ENCODE measurements at regions not wholly inside any gene's neighbourhood (a gene's known extent, or its start where the extent isn't known, plus 50 kb on each side); places are given as distances from the start of the nearest gene placed in this dataset.

DNA sequence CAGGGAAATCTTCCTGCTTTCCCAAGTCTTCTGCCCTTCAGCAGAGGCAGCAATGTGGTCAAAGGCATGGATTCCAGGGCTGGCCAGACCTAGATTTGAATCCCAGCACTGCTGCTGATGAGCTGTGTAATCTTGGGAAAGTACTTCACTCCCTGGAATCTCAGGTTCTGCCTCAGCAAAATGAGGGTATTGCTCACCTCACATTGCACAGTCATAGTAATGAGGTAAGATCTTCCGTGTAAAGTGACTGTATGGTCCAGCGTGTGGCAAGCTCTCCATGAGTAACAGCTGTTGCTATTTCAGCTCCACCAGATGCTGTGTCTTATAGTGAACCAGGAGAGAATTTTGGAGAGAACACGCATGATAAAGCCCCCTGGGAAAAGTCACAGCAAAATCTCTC is 56.1 kb upstream of the F3 start:
- H3K27me3 ChIP-seq (ENCODE audit: insufficient read depth, low read length), result no peaks in the 10 kb centered on the region
- H3K4me3 ChIP-seq (ENCODE audit: low read length), result no peak overlapping the region
- no peaks in the 10 kb centered on the region for H3K9me3 ChIP-seq (ENCODE audit: insufficient read depth, low read depth, low read length)
- H3K4me1 ChIP-seq (ENCODE audit: insufficient read depth, low read length), result peaks cover 11% of the 10 kb centered on the region; the same call in 1 of the 2 replicates
- H3K27ac ChIP-seq (ENCODE audit: low read length), result no peak overlapping the region
- H3K9ac ChIP-seq (ENCODE audit: low read depth, low read length), result no peak overlapping the region
- no peaks in the 10 kb centered on the region for H3K36me3 ChIP-seq (ENCODE audit: insufficient read depth, low read depth, low read length)

DNA sequence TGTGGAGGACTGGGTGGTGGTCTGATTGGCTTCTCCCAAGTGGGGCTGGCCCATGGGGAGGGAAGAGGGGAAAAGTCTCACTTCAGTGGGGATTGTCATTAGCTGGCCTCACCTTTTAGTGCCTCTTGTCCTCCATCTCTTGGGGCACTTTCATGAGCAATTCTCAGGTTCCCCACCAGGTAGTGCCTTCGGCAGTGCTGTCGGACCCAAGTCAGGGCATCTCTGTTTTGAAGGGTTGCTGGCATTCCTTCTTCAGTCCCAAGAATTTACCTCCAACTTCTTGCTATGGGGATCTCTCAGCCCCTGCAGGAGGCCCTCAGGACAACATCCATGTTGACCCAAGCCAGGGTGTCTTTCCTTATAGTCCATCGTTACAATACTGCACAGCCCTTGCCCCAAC is 54.7 kb upstream of the F3 start:
- Histone ChIP-seq H3K4me3 (ENCODE audit: low read length) (no peak overlapping the region), H3K36me3 (ENCODE audit: insufficient read depth, low read depth, low read length) (no peaks in the 10 kb centered on the region), H3K4me1 (ENCODE audit: insufficient read depth, low read length) (peaks cover 11% of the 10 kb centered on the region; the same call in 1 of the 2 replicates), H3K9ac (ENCODE audit: low read depth, low read length) (no peak overlapping the region), H3K27me3 (ENCODE audit: insufficient read depth, low read length) (no peaks in the 10 kb centered on the region), H3K27ac (ENCODE audit: low read length) (no peak overlapping the region), H3K9me3 (ENCODE audit: insufficient read depth, low read depth, low read length) (no peaks in the 10 kb centered on the region)

DNA sequence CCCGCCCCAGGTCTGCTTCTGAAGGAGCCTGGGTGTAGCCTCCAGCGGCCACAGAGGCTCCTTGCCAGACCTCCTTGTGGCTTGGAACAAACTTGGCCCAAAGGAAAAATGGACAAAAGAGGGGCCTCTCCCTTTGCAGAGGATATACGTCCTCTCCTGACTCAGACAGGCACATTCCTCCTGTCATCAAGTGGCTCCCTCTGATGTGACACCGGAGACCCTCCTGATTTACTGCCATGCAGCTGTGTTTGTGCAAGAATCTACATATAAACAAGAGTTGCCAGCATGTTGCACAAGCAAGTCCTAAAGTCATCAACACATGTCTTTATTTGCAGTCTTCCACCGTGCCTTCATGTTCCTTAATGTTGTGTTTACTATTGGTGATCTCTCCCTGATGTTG is 54.1 kb upstream of the F3 start:
- Histone ChIP-seq H3K27ac (ENCODE audit: low read length) (no peak overlapping the region), H3K4me3 (ENCODE audit: low read length) (no peak overlapping the region), H3K9ac (ENCODE audit: low read depth, low read length) (no peak overlapping the region), H3K9me3 (ENCODE audit: insufficient read depth, low read depth, low read length) (no peaks in the 10 kb centered on the region), H3K36me3 (ENCODE audit: insufficient read depth, low read depth, low read length) (no peaks in the 10 kb centered on the region), H3K27me3 (ENCODE audit: insufficient read depth, low read length) (no peaks in the 10 kb centered on the region), H3K4me1 (ENCODE audit: insufficient read depth, low read length) (peaks cover 11% of the 10 kb centered on the region; the same call in 1 of the 2 replicates)

DNA sequence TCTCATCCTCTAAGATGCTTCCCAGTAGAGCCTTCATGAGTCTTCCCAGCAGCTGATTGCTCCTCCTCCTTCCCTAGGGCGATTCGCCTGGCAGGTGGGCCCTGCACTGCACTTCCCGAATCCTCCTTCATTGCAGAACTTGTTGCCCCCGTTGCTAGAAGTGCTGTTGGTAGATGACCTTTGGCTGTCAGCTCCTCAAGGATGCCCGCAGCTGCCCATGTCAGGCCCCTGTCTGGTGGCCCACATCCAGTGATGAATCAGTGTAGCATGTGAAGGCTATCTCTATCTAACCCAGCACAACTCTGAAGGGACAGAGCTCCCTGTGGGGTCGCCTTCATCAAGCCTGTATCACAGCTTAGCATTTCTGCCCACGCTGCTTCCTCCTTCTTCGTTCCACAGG is 52.1 kb upstream of the F3 start:
- Histone ChIP-seq H3K4me3 (ENCODE audit: low read length) (no peak overlapping the region), H3K9ac (ENCODE audit: low read depth, low read length) (no peak overlapping the region), H3K36me3 (ENCODE audit: insufficient read depth, low read depth, low read length) (no peaks in the 10 kb centered on the region), H3K27ac (ENCODE audit: low read length) (no peak overlapping the region), H3K27me3 (ENCODE audit: insufficient read depth, low read length) (no peaks in the 10 kb centered on the region), H3K4me1 (ENCODE audit: insufficient read depth, low read length) (peaks cover 11% of the 10 kb centered on the region; the same call in 1 of the 2 replicates), H3K9me3 (ENCODE audit: insufficient read depth, low read depth, low read length) (no peaks in the 10 kb centered on the region)

DNA sequence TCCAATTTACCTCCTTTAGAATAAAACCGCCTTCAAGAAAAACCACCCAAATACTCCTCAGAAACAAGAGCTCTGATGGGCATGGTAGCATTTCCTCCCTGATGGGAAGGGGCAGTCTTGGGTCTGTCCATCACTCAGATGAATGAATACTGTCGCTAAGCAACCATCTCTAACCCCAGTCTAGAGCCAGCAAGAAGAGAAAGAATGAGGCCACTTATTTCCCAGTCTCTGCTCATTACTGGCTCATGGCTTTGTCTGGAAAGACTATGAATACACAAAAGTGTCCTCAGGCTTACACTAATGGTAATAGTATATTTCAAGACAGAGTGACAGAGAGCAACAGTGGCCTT is 51.0 kb upstream of the F3 start:
- Histone ChIP-seq H3K4me3 (ENCODE audit: low read length) (no peak overlapping the region), H3K27ac (ENCODE audit: low read length) (no peak overlapping the region), H3K4me1 (ENCODE audit: insufficient read depth, low read length) (peaks cover 11% of the 10 kb centered on the region; the same call in 1 of the 2 replicates), H3K9me3 (ENCODE audit: insufficient read depth, low read depth, low read length) (no peaks in the 10 kb centered on the region), H3K27me3 (ENCODE audit: insufficient read depth, low read length) (no peaks in the 10 kb centered on the region), H3K36me3 (ENCODE audit: insufficient read depth, low read depth, low read length) (no peaks in the 10 kb centered on the region), H3K9ac (ENCODE audit: low read depth, low read length) (no peak overlapping the region)

DNA sequence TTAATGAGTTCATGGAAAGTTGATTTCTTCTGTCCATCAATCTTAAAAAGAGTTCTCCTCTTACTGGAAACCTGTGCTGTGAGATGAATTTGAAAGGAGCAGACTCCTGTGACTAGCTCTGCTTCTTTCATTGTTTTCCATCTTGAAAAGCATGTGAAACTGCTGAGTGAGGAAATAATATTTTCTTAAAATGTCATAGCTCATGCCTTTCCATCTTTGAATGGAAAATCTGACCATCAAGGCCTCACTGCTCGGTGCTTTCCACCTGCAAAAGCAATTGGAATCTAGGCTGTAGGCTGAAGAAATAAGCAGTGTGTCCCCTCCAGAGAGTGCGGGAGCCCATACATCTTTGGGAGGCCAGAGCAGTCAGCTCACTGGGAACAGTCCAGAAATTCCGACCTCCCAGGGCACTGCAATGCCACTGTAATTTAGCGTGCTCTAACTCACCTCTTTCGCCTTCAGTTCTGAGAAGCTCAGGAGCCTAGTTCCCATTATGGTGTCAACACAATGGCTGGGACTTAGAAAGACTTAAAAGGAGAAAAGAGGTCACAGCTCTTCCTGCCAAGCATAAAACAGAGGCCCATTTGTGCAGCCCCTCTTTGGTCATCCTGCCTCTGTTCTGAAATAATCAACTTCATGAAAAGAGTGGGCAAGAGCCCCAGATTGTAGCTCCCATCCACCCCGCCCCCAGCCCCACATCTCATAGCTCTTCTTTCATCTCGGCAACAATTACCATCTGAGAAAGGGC is 50.4 kb upstream of the F3 start:
- H3K4me3 ChIP-seq (ENCODE audit: low read length), result no peak overlapping the region

More for the DNA sequence above, 50.4 kb upstream of the F3 start:
- no peak overlapping the region for H3K27ac ChIP-seq (ENCODE audit: low read length)
- H3K27me3 ChIP-seq (ENCODE audit: insufficient read depth, low read length), result no peaks in the 10 kb centered on the region
- H3K9me3 ChIP-seq (ENCODE audit: insufficient read depth, low read depth, low read length), result no peaks in the 10 kb centered on the region
- peaks cover 11% of the 10 kb centered on the region; the same call in 1 of the 2 replicates for H3K4me1 ChIP-seq (ENCODE audit: insufficient read depth, low read length)
- H3K36me3 ChIP-seq (ENCODE audit: insufficient read depth, low read depth, low read length), result no peaks in the 10 kb centered on the region
- no peak overlapping the region for H3K9ac ChIP-seq (ENCODE audit: low read depth, low read length)

Measured in iPS-20b (cell line).